OCI-LY3 (cell line): ENCODE measurements at regions not wholly inside any gene's neighbourhood (a gene's known extent, or its start where the extent isn't known, plus 50 kb on each side); places are given as distances from the start of the nearest gene placed in this dataset.

Experiments
- H2AFZ ChIP-seq: fragments of 200-600, 300-600 bp; shearing (Covaris generic); 2 replicates; pipeline ENCODE4 v1.6.0; 2014; ENCODE audit warnings: antibody characterized with exemption, low read depth, low read length
- H3K27ac ChIP-seq: fragments of 200-600, 300-600 bp; sonication (generic); 2 replicates; pipeline ENCODE4 v1.5.1; 2014; ENCODE audit warnings: mild to moderate bottlenecking, low read length, moderate library complexity, mixed read lengths
- H3K27me3 ChIP-seq: fragments of 200-600, 300-600 bp; sonication (generic); 2 replicates; pipeline ENCODE4 v1.6.1; 2014; ENCODE audit warnings: low read depth, low read length, mixed read lengths
- H3K36me3 ChIP-seq: fragments of 200-600, 300-600 bp; sonication (generic); replicated peaks from 2 replicates; pipeline ENCODE3; 2014; ENCODE audit warnings: low read depth, low read length, mixed read lengths
- H3K4me1 ChIP-seq: fragments of 300-600, 200-600 bp; sonication (generic); 2 replicates; pipeline ENCODE4 v1.6.1; 2014; ENCODE audit warnings: low read length, mixed read lengths
- H3K4me2 ChIP-seq: fragments of 200-600, 300-600 bp; sonication (generic); 2 replicates; pipeline ENCODE4 v1.6.1; 2014; ENCODE audit warnings: low read length, mixed read lengths
- H3K4me3 ChIP-seq: fragments of 300-600, 200-600 bp; sonication (generic); 2 replicates; pipeline ENCODE4 v1.5.1; 2014; ENCODE audit warnings: antibody characterized with exemption, mild to moderate bottlenecking, low read length, moderate library complexity
- H3K79me2 ChIP-seq: fragments of 300-600, 200-600 bp; shearing (Covaris generic); 2 replicates; pipeline ENCODE4 v1.6.1; 2014; ENCODE audit warnings: mild to moderate bottlenecking, low read length, mixed read lengths
- H3K9ac ChIP-seq: fragments of 300-600, 200-600 bp; shearing (Covaris generic); 2 replicates; pipeline ENCODE4 v1.6.0; 2014; ENCODE audit warnings: mild to moderate bottlenecking, low read length, moderate library complexity
- H3K9me3 ChIP-seq: fragments of 200-600, 300-600 bp; shearing (Covaris generic); 2 replicates; pipeline ENCODE4 v1.6.1; 2014; ENCODE audit warnings: low read length, mixed read lengths; ENCODE audit not compliant: insufficient read depth
- H4K20me1 ChIP-seq: fragments of 200-600, 300-600 bp; sonication (generic); 2 replicates; pipeline ENCODE4 v1.6.1; 2016; ENCODE audit warnings: low read length, mixed read lengths; ENCODE audit not compliant: insufficient read depth
- EZH2phosphoT487 ChIP-seq: fragments of 200-600 bp; shearing (Covaris generic); IDR thresholded peaks from 2 replicates; pipeline ENCODE4 v1.6.1; 2018; ENCODE audit warnings: antibody characterized with exemption, mixed run types, low read depth
- TF ChIP-seq, protein P1 (sequence below): fragments of 200-600, 300-600 bp; sonication (generic); IDR thresholded peaks from 2 replicates; pipeline ENCODE4 v1.5.1; 2014; ENCODE audit warnings: antibody characterized with exemption, low read length, low read depth

DNA sequence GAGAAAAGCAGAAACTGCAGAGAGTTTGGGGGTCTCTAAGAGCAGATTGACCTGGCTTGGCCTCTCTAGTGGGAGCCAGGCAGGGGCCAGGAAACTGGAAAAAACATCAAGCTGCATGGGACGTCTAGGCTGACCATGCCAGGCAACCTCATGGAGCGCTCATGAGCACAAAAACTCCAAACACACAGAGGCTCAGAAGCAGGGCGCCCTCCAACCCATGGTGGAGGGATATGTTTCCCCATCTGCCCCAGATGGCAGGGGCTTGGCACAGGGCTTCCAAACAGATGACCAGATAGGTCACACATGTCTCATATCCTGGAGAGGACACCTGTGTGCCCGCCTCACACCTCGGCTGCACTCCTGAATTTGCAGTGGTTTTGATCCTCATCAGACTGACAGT lies 879.0 kb downstream of the UQCRFS1 start:
- H3K79me2 ChIP-seq: no peaks in the 10 kb centered on the region
- no peak overlapping the region for H3K9ac ChIP-seq
- no peaks in the 10 kb centered on the region for H3K9me3 ChIP-seq
- no peaks in the 10 kb centered on the region for H4K20me1 ChIP-seq
- H3K36me3 ChIP-seq: no peaks in the 10 kb centered on the region
- H3K27me3 ChIP-seq: 0 out of 2 replicates have a peak, but pooled peaks cover 3% of the 10 kb centered on the region
- no peak overlapping the region for H2AFZ ChIP-seq
- H3K4me1 ChIP-seq: no peaks in the 10 kb centered on the region
- H3K4me3 ChIP-seq: no peak overlapping the region
- TF ChIP-seq EZH2phosphoT487: no peak
- no peak overlapping the region for H3K27ac ChIP-seq
- H3K4me2 ChIP-seq: no peak overlapping the region

DNA sequence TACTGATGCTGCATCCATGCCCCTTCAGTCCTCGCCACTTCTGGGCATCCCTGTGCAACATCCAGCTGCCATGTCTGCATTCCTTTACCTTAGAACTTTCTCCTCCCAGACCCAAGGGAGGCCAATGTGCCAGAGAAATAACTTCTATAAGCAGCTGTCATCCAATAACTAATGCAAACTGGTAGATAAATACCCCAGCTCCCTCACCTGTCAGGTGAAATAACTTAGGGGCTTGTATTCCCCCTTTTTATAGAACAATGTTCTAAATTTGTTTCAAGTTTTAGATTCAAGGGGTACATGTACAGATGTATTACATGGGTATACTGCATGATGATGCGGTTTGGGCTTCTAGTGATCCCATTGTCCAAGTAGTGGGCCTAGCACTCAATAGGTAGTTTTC lies 880.1 kb downstream of the UQCRFS1 start:
- Histone ChIP-seq H3K79me2 (no peaks in the 10 kb centered on the region), H4K20me1 (no peaks in the 10 kb centered on the region), H3K4me3 (no peak overlapping the region), H3K4me2 (no peak overlapping the region), H3K27me3 (peaks cover 7% of the 10 kb centered on the region; the same call in 1 of the 2 replicates), H2AFZ (no peak overlapping the region), H3K36me3 (no peaks in the 10 kb centered on the region), H3K27ac (no peak overlapping the region), H3K9ac (no peak overlapping the region), H3K4me1 (no peaks in the 10 kb centered on the region), H3K9me3 (no peaks in the 10 kb centered on the region)
- TF ChIP-seq, protein P1, sequence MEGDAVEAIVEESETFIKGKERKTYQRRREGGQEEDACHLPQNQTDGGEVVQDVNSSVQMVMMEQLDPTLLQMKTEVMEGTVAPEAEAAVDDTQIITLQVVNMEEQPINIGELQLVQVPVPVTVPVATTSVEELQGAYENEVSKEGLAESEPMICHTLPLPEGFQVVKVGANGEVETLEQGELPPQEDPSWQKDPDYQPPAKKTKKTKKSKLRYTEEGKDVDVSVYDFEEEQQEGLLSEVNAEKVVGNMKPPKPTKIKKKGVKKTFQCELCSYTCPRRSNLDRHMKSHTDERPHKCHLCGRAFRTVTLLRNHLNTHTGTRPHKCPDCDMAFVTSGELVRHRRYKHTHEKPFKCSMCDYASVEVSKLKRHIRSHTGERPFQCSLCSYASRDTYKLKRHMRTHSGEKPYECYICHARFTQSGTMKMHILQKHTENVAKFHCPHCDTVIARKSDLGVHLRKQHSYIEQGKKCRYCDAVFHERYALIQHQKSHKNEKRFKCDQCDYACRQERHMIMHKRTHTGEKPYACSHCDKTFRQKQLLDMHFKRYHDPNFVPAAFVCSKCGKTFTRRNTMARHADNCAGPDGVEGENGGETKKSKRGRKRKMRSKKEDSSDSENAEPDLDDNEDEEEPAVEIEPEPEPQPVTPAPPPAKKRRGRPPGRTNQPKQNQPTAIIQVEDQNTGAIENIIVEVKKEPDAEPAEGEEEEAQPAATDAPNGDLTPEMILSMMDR: no peak

DNA sequence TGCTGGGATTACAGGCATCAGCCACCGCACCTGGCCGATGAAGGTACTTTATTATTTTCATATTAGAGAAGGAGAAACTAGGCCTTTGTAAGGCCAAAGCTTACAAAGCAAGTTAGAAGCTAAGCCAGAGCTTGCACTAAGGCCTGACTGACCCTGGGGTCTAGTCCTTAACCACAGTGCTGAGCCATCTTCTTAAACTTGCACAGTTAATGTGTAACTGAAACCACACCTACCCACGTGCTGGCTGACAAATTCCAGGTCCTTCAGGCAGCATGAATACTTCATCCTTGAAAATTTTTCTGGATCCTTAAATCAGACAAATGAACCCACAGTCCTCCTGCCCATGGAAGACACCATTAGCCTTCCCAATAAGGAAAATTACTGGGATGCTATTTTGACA lies 880.6 kb downstream of the UQCRFS1 start:
- Histone ChIP-seq H3K4me2 (no peak overlapping the region), H3K27ac (no peak overlapping the region), H3K4me1 (no peaks in the 10 kb centered on the region), H2AFZ (no peak overlapping the region), H3K9ac (no peak overlapping the region), H3K27me3 (peaks cover 11% of the 10 kb centered on the region; the same call in 1 of the 2 replicates), H3K79me2 (no peaks in the 10 kb centered on the region), H4K20me1 (no peaks in the 10 kb centered on the region), H3K4me3 (no peak overlapping the region), H3K9me3 (no peaks in the 10 kb centered on the region), H3K36me3 (no peaks in the 10 kb centered on the region)
- TF ChIP-seq EZH2phosphoT487: no peak
- TF ChIP-seq, protein P1: no peak

GRCh38 chr19:28331596-28331995 lies 881.4 kb downstream of the UQCRFS1 start:
- Histone ChIP-seq H3K9ac (no peak overlapping the region), H3K4me2 (no peak overlapping the region), H3K9me3 (no peaks in the 10 kb centered on the region), H4K20me1 (no peaks in the 10 kb centered on the region), H3K79me2 (no peaks in the 10 kb centered on the region), H3K27ac (no peak overlapping the region), H3K4me1 (no peaks in the 10 kb centered on the region), H3K27me3 (peaks cover 18% of the 10 kb centered on the region; the same call in 1 of the 2 replicates), H2AFZ (no peak overlapping the region), H3K4me3 (no peak overlapping the region), H3K36me3 (no peaks in the 10 kb centered on the region)
- no peak for TF ChIP-seq EZH2phosphoT487

DNA sequence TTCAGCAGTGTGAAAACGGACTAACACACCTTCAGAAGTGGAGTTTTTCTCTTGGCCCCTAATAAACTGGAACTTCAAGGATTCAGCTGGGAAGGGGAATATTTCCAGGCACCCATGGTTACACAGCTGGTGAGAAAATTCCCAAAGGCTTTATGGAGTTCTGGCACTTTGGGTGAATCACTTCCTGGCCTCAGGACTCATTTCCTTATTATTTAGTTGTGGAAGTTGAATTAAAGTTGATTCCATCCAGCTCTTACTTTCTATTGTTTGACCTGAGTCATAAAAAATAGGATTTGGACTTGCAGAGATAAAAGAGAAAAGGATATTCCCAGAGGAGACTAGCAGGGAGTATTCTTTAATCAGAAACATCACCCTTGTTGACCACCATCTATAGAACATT lies 882.1 kb downstream of the UQCRFS1 start:
- H3K4me2 ChIP-seq: no peak overlapping the region
- no peak overlapping the region for H2AFZ ChIP-seq
- TF ChIP-seq, protein P1: no peak
- no peak for TF ChIP-seq EZH2phosphoT487
- peaks cover 20% of the 10 kb centered on the region; the same call in 1 of the 2 replicates for H3K27me3 ChIP-seq
- no peak overlapping the region for H3K9ac ChIP-seq
- H3K27ac ChIP-seq: no peak overlapping the region
- H4K20me1 ChIP-seq: no peaks in the 10 kb centered on the region
- H3K9me3 ChIP-seq: no peaks in the 10 kb centered on the region
- H3K36me3 ChIP-seq: no peaks in the 10 kb centered on the region
- no peaks in the 10 kb centered on the region for H3K79me2 ChIP-seq
- H3K4me3 ChIP-seq: no peak overlapping the region
- H3K4me1 ChIP-seq: peaks cover 2% of the 10 kb centered on the region
